HepG2 (cell line): ENCODE measurements at regions not wholly inside any gene's neighbourhood (a gene's known extent, or its start where the extent isn't known, plus 50 kb on each side); places are given as distances from the start of the nearest gene placed in this dataset.

Source experiments
- ATAC-seq: fragments of 200-7000 bp; cut with Tn5 transposase; 3 replicates; pipeline ENCODE4 v1.9.1; 2020; ENCODE audit warnings: mild to moderate bottlenecking, moderate library complexity
- BruUV-seq: library from RNA; stranded (reverse); fragments of 400-500 nt; replicated peaks from 2 replicates; lab custom pipeline; 2021; lab: Mats Ljungman, UMichigan
- CTCF ChIA-PET: fragments of 300-600 bp; formaldehyde crosslinking; extraction: SDS; loops from one replicate; lab custom pipeline; 2021; ENCODE audit warnings: low total read pairs, inconsistent platforms, low intra/inter-chr PET ratio; lab: Yijun Ruan, JAX
- POLR2A ChIA-PET: fragments of 350-600 bp; sonication (Branson Sonifier 250); formaldehyde crosslinking; loops from one replicate; lab custom pipeline; 2020; ENCODE audit warnings: antibody characterized with exemption, inconsistent platforms; lab: Yijun Ruan, JAX
- DNase-seq: peaks from one replicate; pipeline ENCODE4 v3.0.0-alpha.2; 2015; ENCODE audit warnings: low spot score
- FAIRE-seq: peaks from 3 replicates; lab custom pipeline; 2011; peaks lifted over from hg19 to GRCh38; lab: Jason Lieb, UNC
- H2AFZ ChIP-seq: one replicate; pipeline ENCODE4 v1.6.1; 2011; ENCODE audit warnings: low read length, inconsistent platforms
- H3K27ac ChIP-seq: fragments of 300-600 bp; 3 replicates; pipeline ENCODE4 v1.8.0; 2011; ENCODE audit warnings: mixed run types, mild to moderate bottlenecking, mixed read lengths, low read length, inconsistent platforms; ENCODE audit not compliant: insufficient read depth; ENCODE audit errors: extremely low read length
- H3K27me3 ChIP-seq, 2 experiments: fragments of 200-600 bp in 1 of 2; 2 replicates in 1 of 2; 3 replicates in 1 of 2; pipeline versions ENCODE4 v1.6.0 to v1.8.0; 2011; ENCODE audit warnings: low read length in 2 of 2, mild to moderate bottlenecking in 2 of 2, moderate library complexity in 2 of 2, inconsistent platforms in 1 of 2; ENCODE audit not compliant: insufficient read depth in 2 of 2, control insufficient read depth in 1 of 2
- H3K36me3 ChIP-seq, 2 experiments: fragments of 200-600 bp in 1 of 2; replicated peaks in 1 of 2; 2 replicates in 1 of 2; 3 replicates in 1 of 2; pipeline versions ENCODE4 v1.5.1 to v1.8.0; 2011; ENCODE audit warnings: low read length in 2 of 2, inconsistent platforms in 1 of 2; ENCODE audit not compliant: insufficient read depth in 2 of 2, control insufficient read depth in 1 of 2
- H3K4me1 ChIP-seq: 2 replicates; pipeline ENCODE4 v1.5.1; 2012; ENCODE audit warnings: low read length, inconsistent platforms; ENCODE audit not compliant: insufficient read depth
- H3K4me2 ChIP-seq: 2 replicates; pipeline ENCODE4 v1.6.0; 2011; ENCODE audit warnings: low read depth, low read length, inconsistent platforms
- H3K4me3 ChIP-seq, 3 experiments: fragments of 200-600 bp in 1 of 3; sonication (generic), shearing (Covaris generic) in 1 of 3; replicated peaks in 1 of 3; 2 replicates each; pipeline ENCODE4 v1.5.1; 2011 to 2016; ENCODE audit warnings: low read length in 3 of 3, inconsistent platforms in 2 of 3, low read depth in 2 of 3, mild to moderate bottlenecking in 2 of 3, control low read depth in 1 of 3, mixed read lengths in 1 of 3; ENCODE audit not compliant: insufficient read depth in 1 of 3
- H3K79me2 ChIP-seq: one replicate; pipeline ENCODE4 v1.6.1; 2011; ENCODE audit warnings: low read length, inconsistent platforms; ENCODE audit not compliant: insufficient read depth
- H3K9ac ChIP-seq: 2 replicates; pipeline ENCODE4 v1.6.0; 2011; ENCODE audit warnings: mild to moderate bottlenecking, low read depth, low read length, inconsistent platforms; ENCODE audit not compliant: insufficient read depth
- H3K9me3 ChIP-seq: 2 replicates; pipeline ENCODE4 v1.5.1; 2012; ENCODE audit warnings: mild to moderate bottlenecking, low read length
- H4K20me1 ChIP-seq: 2 replicates; pipeline ENCODE4 v1.6.0; 2011; ENCODE audit warnings: inconsistent platforms, mild to moderate bottlenecking, low read length, moderate library complexity; ENCODE audit not compliant: insufficient read depth
- POLR2AphosphoS2 ChIP-seq: IDR thresholded peaks from 2 replicates; pipeline ENCODE4 v1.6.1; 2011; ENCODE audit warnings: low read depth, low read length, improper control_type of control experiment
- STAT6 ChIP-seq: sonication (generic); formaldehyde crosslinking; IDR thresholded peaks from 2 replicates; pipeline ENCODE4 v1.4.0; 2020; ENCODE audit warnings: missing genetic modification reagents, mild to moderate bottlenecking, borderline replicate concordance
- ZBTB1 ChIP-seq: sonication (generic); formaldehyde crosslinking; IDR thresholded peaks from 2 replicates; pipeline ENCODE4 v1.4.0; 2020; ENCODE audit warnings: missing genetic modification reagents, borderline replicate concordance
- ZFP41 ChIP-seq: sonication (generic); formaldehyde crosslinking; IDR thresholded peaks from 2 replicates; pipeline ENCODE4 v1.4.0; 2020; ENCODE audit warnings: mild to moderate bottlenecking, missing genetic modification reagents, borderline replicate concordance
- ZNF207 ChIP-seq: fragments of 450-650 bp; IDR thresholded peaks from 2 replicates; pipeline ENCODE4 v1.6.1; 2016; ENCODE audit warnings: antibody characterized with exemption, borderline replicate concordance
- ZNF546 ChIP-seq: sonication (generic); formaldehyde crosslinking; conservative IDR thresholded peaks from 2 replicates; pipeline ENCODE4 v1.8.1; 2023; ENCODE audit warnings: mild to moderate bottlenecking, missing genetic modification reagents
- ZNF724P ChIP-seq: sonication (generic); formaldehyde crosslinking; IDR thresholded peaks from 2 replicates; pipeline ENCODE4 v1.8.0; 2022; ENCODE audit warnings: missing genetic modification reagents, borderline replicate concordance
- WGBS: methylation state at CpG from one replicate; pipeline ENCODE4 v1.1.6; 2017; ENCODE audit warnings: low lambda C conversion rate; 5-methylcytosine and 5-hydroxymethylcytosine counted together
- in situ Hi-C: cut with HindIII; loops from 2 replicates; pipeline ENCODE4 v1.10.0; 2017; ENCODE audit warnings: low pct_unique_long_range_greater_than_20kb; ENCODE audit not compliant: extremely low pct_ligation_motif_present
- intact Hi-C: fragments of 100-400 bp; cut with micrococcal nuclease; formaldehyde crosslinking; loops from one replicate; pipeline ENCODE4 v1.10.0; 2022; ENCODE audit not compliant: unreplicated experiment
- TF ChIP-seq, protein P1 (sequence below): sonication (generic); formaldehyde crosslinking; IDR thresholded peaks from 2 replicates; pipeline ENCODE4 v1.4.0; 2020; ENCODE audit warnings: missing genetic modification reagents
- TF ChIP-seq, protein P2 (sequence below): sonication (generic); formaldehyde crosslinking; IDR thresholded peaks from 2 replicates; pipeline ENCODE4 v1.4.0; 2020; ENCODE audit warnings: missing genetic modification reagents
- TF ChIP-seq, protein P3 (sequence below): sonication (generic); formaldehyde crosslinking; conservative IDR thresholded peaks from 2 replicates; pipeline ENCODE4 v1.8.0; 2022; ENCODE audit warnings: missing genetic modification reagents

GRCh38 chr12:30825341-30825740 lies 70.6 kb upstream of the CAPRIN2 start:
- WGBS = 0% methylated on average over 1 of the region's 4 CpGs
- H3K4me1 ChIP-seq = peaks cover 8% of the 10 kb centered on the region; the same call in 1 of the 2 replicates
- CTCF ChIA-PET = no interaction called here
- TF ChIP-seq STAT6 = no peak
- FAIRE-seq (no peak), DNase-seq (no peak), ATAC-seq (no peak)
- H2AFZ ChIP-seq = no peak overlapping the region
- no peak overlapping the region for H3K9ac ChIP-seq
- in situ Hi-C loops (loop anchor here (25.0 kb wide), 1 partner anchor 1288 kb away; no protein-coding TSS in a partner anchor), intact Hi-C loops (no loop called here)
- BruUV-seq = no TSS peak
- H4K20me1 ChIP-seq = no peaks in the 10 kb centered on the region
- peaks cover 0 to 21% of the 10 kb centered on the region in 2 experiments; a peak in 1 of 5 replicates for H3K27me3 ChIP-seq
- no peaks in the 10 kb centered on the region for H3K36me3 ChIP-seq
- no peak overlapping the region for H3K4me2 ChIP-seq
- no peaks in the 10 kb centered on the region for H3K9me3 ChIP-seq
- H3K79me2 ChIP-seq = no peaks in the 10 kb centered on the region
- H3K27ac ChIP-seq = no peak overlapping the region
- no peak overlapping the region for H3K4me3 ChIP-seq
- POLR2A ChIA-PET = no interaction called here

DNA sequence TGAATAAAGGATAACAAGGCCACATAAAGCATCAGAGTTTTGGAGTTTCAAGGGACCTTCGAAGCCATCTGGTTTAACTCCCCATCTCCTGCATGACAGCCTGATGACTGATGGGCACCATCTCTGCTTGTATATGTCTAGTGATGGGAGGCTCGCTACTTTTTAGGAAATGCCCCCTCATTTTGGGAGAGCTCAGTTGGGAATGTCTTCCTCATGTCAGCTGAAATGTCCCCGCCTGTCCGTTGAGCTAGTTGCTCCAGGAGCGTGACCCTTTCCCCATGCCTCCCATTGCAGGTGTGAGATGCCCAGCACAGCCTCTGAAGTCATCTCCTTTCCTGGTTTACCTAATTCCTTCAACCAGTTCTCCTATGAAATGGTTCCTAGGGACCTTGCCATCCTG lies 69.6 kb upstream of the CAPRIN2 start:
- in situ Hi-C loops = loop anchor here (25.0 kb wide), 2 partner anchors 512 to 687 kb away; no protein-coding TSS in a partner anchor
- ATAC-seq (no peak), DNase-seq (no peak), FAIRE-seq (no peak)
- H3K9me3 ChIP-seq = no peaks in the 10 kb centered on the region
- peaks cover 0 to 21% of the 10 kb centered on the region in 2 experiments; a peak in 1 of 5 replicates for H3K27me3 ChIP-seq
- H3K9ac ChIP-seq = no peak overlapping the region
- no TSS peak for BruUV-seq
- intact Hi-C loops = no loop called here
- no peak overlapping the region for H2AFZ ChIP-seq
- ChIA-PET CTCF (no interaction called here), POLR2A (no interaction called here)
- peaks cover 9% of the 10 kb centered on the region; the same call in 1 of the 2 replicates for H3K4me1 ChIP-seq
- H4K20me1 ChIP-seq = no peaks in the 10 kb centered on the region
- H3K4me3 ChIP-seq = no peak overlapping the region
- WGBS = 16% methylated on average over 4 of the region's 5 CpGs
- no peaks in the 10 kb centered on the region for H3K36me3 ChIP-seq
- no peak overlapping the region for H3K4me2 ChIP-seq
- no peak overlapping the region for H3K27ac ChIP-seq
- H3K79me2 ChIP-seq = no peaks in the 10 kb centered on the region
- TF ChIP-seq ZNF546 (CRISPR knock-in tag) (no peak), ZNF724P (CRISPR knock-in tag) (no peak), ZNF207 (no peak), ZFP41 (no peak), ZBTB1 (CRISPR knock-in tag) (no peak), POLR2AphosphoS2 (no peak)
- TF ChIP-seq, protein P1, sequence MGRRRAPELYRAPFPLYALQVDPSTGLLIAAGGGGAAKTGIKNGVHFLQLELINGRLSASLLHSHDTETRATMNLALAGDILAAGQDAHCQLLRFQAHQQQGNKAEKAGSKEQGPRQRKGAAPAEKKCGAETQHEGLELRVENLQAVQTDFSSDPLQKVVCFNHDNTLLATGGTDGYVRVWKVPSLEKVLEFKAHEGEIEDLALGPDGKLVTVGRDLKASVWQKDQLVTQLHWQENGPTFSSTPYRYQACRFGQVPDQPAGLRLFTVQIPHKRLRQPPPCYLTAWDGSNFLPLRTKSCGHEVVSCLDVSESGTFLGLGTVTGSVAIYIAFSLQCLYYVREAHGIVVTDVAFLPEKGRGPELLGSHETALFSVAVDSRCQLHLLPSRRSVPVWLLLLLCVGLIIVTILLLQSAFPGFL (CRISPR knock-in tag) = no peak
- TF ChIP-seq, protein P2, sequence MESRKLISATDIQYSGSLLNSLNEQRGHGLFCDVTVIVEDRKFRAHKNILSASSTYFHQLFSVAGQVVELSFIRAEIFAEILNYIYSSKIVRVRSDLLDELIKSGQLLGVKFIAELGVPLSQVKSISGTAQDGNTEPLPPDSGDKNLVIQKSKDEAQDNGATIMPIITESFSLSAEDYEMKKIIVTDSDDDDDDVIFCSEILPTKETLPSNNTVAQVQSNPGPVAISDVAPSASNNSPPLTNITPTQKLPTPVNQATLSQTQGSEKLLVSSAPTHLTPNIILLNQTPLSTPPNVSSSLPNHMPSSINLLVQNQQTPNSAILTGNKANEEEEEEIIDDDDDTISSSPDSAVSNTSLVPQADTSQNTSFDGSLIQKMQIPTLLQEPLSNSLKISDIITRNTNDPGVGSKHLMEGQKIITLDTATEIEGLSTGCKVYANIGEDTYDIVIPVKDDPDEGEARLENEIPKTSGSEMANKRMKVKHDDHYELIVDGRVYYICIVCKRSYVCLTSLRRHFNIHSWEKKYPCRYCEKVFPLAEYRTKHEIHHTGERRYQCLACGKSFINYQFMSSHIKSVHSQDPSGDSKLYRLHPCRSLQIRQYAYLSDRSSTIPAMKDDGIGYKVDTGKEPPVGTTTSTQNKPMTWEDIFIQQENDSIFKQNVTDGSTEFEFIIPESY = no peak
- TF ChIP-seq, protein P3, sequence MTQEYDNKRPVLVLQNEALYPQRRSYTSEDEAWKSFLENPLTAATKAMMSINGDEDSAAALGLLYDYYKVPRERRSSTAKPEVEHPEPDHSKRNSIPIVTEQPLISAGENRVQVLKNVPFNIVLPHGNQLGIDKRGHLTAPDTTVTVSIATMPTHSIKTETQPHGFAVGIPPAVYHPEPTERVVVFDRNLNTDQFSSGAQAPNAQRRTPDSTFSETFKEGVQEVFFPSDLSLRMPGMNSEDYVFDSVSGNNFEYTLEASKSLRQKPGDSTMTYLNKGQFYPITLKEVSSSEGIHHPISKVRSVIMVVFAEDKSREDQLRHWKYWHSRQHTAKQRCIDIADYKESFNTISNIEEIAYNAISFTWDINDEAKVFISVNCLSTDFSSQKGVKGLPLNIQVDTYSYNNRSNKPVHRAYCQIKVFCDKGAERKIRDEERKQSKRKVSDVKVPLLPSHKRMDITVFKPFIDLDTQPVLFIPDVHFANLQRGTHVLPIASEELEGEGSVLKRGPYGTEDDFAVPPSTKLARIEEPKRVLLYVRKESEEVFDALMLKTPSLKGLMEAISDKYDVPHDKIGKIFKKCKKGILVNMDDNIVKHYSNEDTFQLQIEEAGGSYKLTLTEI (CRISPR knock-in tag) = no peak
